Keratinocyte (primary cell): ENCODE measurements at regions not wholly inside any gene's neighbourhood (a gene's known extent, or its start where the extent isn't known, plus 50 kb on each side); places are given as distances from the start of the nearest gene placed in this dataset.

Experiments
- CTCF ChIP-seq, 3 experiments: IDR thresholded peaks in 1 of 3; conservative IDR thresholded peaks in 1 of 3; optimal IDR thresholded peaks in 1 of 3; 2 replicates in 2 of 3; 3 replicates in 1 of 3; pipeline versions ENCODE3 to v1.5.1; 2011; ENCODE audit warnings: low read length in 3 of 3, mild to moderate bottlenecking in 3 of 3, moderate library complexity in 2 of 3, control low read depth in 1 of 3, inconsistent platforms in 1 of 3; ENCODE audit not compliant: insufficient read depth in 2 of 3; ENCODE audit errors: extremely low read depth in 1 of 3
- EZH2 ChIP-seq: IDR thresholded peaks from one replicate; pipeline ENCODE4 v1.6.1; 2012; ENCODE audit warnings: inconsistent platforms, mild to moderate bottlenecking, low read length, moderate library complexity

- TF ChIP-seq CTCF (optimal IDR thresholded peaks at IDR 0.05 in 1 of 3, IDR thresholded peaks at IDR 0.05 in 1 of 3, conservative IDR thresholded peaks at IDR 0.05 in 1 of 3; ENCODE audit: extremely low read depth in 1 of 3, insufficient read depth in 2 of 3, low read length in 3 of 3) (no peak), EZH2 (no peak)
These were observed 397.8 kb downstream of the FUT8 start for GRCh38 chr14:65810322-65810721.
